ENCODE measurements at regions not wholly inside any gene's neighbourhood (a gene's known extent, or its start where the extent isn't known, plus 50 kb on each side); places are given as distances from the start of the nearest gene placed in this dataset.

- DNase-seq (ENCODE audit: low spot score): peak; percentile 41
- in situ Hi-C loops (cut with MboI; ENCODE audit: low pct_unique_long_range_greater_than_20kb, low sequenced_read_pairs, unreplicated experiment): no loop called here
- peak; percentile 54 for TF ChIP-seq CTCF (IDR thresholded peaks at IDR 0.05; ENCODE audit: extremely low read depth, insufficient read depth, missing control alignments)
Measured at GRCh38 chr13:33487575-33488243, 202.2 kb upstream of the STARD13 start.

- DNase-seq (ENCODE audit: low spot score): no peak
- in situ Hi-C loops (cut with MboI; ENCODE audit: low pct_unique_long_range_greater_than_20kb, low sequenced_read_pairs, unreplicated experiment): no loop called here
Measured at GRCh38 chr13:33489563-33489962, 204.0 kb upstream of the STARD13 start.

GRCh38 chr13:33490461-33491327 is 205.1 kb upstream of the STARD13 start:
- no peak for TF ChIP-seq CTCF (IDR thresholded peaks at IDR 0.05; ENCODE audit: extremely low read depth, insufficient read depth, missing control alignments)
- no peak for DNase-seq (ENCODE audit: low spot score)
- in situ Hi-C loops (cut with MboI; ENCODE audit: low pct_unique_long_range_greater_than_20kb, low sequenced_read_pairs, unreplicated experiment): no loop called here

More at GRCh38 chr13:33489563-33489962, 204.0 kb upstream of the STARD13 start:
- TF ChIP-seq CTCF (IDR thresholded peaks at IDR 0.05; ENCODE audit: extremely low read depth, insufficient read depth, missing control alignments): no peak

- TF ChIP-seq CTCF (IDR thresholded peaks at IDR 0.05; ENCODE audit: extremely low read depth, insufficient read depth, missing control alignments): no peak
- DNase-seq (ENCODE audit: low spot score): no peak
- in situ Hi-C loops (cut with MboI; ENCODE audit: low pct_unique_long_range_greater_than_20kb, low sequenced_read_pairs, unreplicated experiment): no loop called here
Measured at GRCh38 chr13:33493672-33494365, 208.3 kb upstream of the STARD13 start.

GRCh38 chr13:33494596-33495204 is 209.1 kb upstream of the STARD13 start:
- DNase-seq (ENCODE audit: low spot score): no peak
- no peak for TF ChIP-seq CTCF (IDR thresholded peaks at IDR 0.05; ENCODE audit: extremely low read depth, insufficient read depth, missing control alignments)
- in situ Hi-C loops (cut with MboI; ENCODE audit: low pct_unique_long_range_greater_than_20kb, low sequenced_read_pairs, unreplicated experiment): no loop called here

GRCh38 chr13:33496336-33496735 is 210.8 kb upstream of the STARD13 start:
- TF ChIP-seq CTCF (IDR thresholded peaks at IDR 0.05; ENCODE audit: extremely low read depth, insufficient read depth, missing control alignments): no peak
- in situ Hi-C loops (cut with MboI; ENCODE audit: low pct_unique_long_range_greater_than_20kb, low sequenced_read_pairs, unreplicated experiment): no loop called here
- DNase-seq (ENCODE audit: low spot score): no peak
